ENCODE measurements at regions not wholly inside any gene's neighbourhood (a gene's known extent, or its start where the extent isn't known, plus 50 kb on each side); places are given as distances from the start of the nearest gene placed in this dataset.

DNA sequence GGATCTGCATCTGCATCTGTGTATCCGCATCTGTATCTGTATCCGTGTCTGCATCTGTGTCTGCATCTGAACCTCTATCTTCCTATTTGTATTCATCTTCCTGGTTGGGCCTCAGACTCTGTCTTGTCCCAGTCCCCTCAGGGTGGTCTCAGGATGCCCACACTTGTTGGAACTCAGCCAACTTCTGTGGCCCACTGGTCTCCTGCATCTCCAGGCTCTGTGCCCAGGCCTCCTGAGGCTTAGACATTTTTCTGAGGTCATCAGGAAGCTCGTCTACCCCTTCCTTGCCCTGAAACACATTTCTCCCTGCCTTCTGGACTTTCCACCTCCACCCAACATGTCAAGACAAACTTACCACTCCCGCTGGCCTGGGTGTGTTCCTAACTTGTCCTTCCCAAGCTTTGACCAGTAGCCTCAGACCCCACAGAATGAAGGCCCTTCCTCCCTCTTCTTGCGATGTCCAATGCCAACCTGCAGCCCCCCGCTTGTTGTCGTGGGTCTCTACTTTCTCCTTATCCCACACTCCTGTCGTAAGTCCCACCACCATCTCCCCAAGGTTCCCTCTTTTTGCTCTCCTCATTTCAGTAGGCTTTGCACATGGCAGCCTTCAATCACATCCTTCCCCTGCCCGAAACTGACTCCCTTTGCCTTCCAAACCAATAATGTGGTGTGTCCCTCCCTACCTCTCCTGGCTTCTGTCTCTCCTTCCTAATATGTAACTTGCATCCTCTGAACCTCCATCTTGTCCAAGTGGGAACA is 176.5 kb downstream of the DLL1 start:
- H3K27ac ChIP-seq, result no peak overlapping the region
- CTCF ChIA-PET, result no interaction called here

GRCh38 chr6:170113141-170113540 is 177.7 kb downstream of the DLL1 start:
- no peak for DNase-seq (ENCODE audit: low spot score)
- TF ChIP-seq CTCF (conservative IDR thresholded peaks at IDR 0.05; ENCODE audit: low read depth), result no peak
- CTCF ChIA-PET, result no interaction called here
- POLR2A ChIA-PET (ENCODE audit: low non-redundant PET), result no interaction called here
- H3K27ac ChIP-seq, result no peak overlapping the region

More for the DNA sequence above, 176.5 kb downstream of the DLL1 start:
- DNase-seq (ENCODE audit: low spot score), result no peak
- TF ChIP-seq CTCF (conservative IDR thresholded peaks at IDR 0.05; ENCODE audit: low read depth), result no peak
- POLR2A ChIA-PET (ENCODE audit: low non-redundant PET), result no interaction called here

- POLR2A ChIA-PET (ENCODE audit: low non-redundant PET), result no interaction called here
- CTCF ChIA-PET, result no interaction called here
- H3K27ac ChIP-seq, result no peak overlapping the region
- no peak for DNase-seq (ENCODE audit: low spot score)
- no peak for TF ChIP-seq CTCF (conservative IDR thresholded peaks at IDR 0.05; ENCODE audit: low read depth)
These were observed 178.4 kb downstream of the DLL1 start for GRCh38 chr6:170112583-170112860.

GRCh38 chr6:170111816-170112582 is 178.9 kb downstream of the DLL1 start:
- no peak overlapping the region for H3K27ac ChIP-seq
- ChIA-PET CTCF (no interaction called here), POLR2A (ENCODE audit: low non-redundant PET) (no interaction called here)
- no peak for TF ChIP-seq CTCF (conservative IDR thresholded peaks at IDR 0.05; ENCODE audit: low read depth)
- no peak for DNase-seq (ENCODE audit: low spot score)

DNA sequence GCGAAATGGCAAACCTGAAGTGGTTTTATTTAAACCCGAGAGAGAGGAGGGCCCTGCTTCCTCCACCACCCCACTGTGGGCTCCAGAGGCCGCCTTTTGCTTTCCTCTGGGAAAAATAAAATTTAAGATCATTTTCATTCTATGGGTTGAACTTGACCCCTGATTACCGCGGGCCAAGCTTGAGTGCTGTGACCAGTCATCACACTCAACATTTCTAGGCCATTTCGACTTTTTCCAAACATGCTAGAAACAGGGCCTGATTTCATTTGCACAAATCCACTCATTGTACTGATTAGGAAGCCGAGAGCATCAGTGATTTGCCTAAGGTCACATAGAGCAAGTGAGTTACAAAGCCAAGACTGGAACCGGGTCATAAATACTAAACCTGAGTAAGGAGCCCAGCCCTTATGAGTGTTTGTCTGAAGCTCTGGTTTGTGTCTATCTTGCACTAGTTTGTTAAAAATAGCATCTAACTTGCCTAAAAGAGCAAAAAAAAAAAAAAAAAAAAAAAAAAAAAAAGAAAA is 179.7 kb downstream of the DLL1 start:
- no peak for DNase-seq (ENCODE audit: low spot score)
- TF ChIP-seq CTCF (conservative IDR thresholded peaks at IDR 0.05; ENCODE audit: low read depth), result no peak
- H3K27ac ChIP-seq, result no peak overlapping the region
- ChIA-PET CTCF (no interaction called here), POLR2A (ENCODE audit: low non-redundant PET) (no interaction called here)

GRCh38 chr6:170110201-170111140 is 180.4 kb downstream of the DLL1 start:
- no peak for TF ChIP-seq CTCF (conservative IDR thresholded peaks at IDR 0.05; ENCODE audit: low read depth)
- no peak for DNase-seq (ENCODE audit: low spot score)
- CTCF ChIA-PET, result no interaction called here

More at GRCh38 chr6:170110201-170111140, 180.4 kb downstream of the DLL1 start:
- POLR2A ChIA-PET (ENCODE audit: low non-redundant PET), result no interaction called here
- H3K27ac ChIP-seq, result no peak overlapping the region

All from RWPE1 (cell line).